ENCODE measurements at regions not wholly inside any gene's neighbourhood (a gene's known extent, or its start where the extent isn't known, plus 50 kb on each side); places are given as distances from the start of the nearest gene placed in this dataset.

DNA sequence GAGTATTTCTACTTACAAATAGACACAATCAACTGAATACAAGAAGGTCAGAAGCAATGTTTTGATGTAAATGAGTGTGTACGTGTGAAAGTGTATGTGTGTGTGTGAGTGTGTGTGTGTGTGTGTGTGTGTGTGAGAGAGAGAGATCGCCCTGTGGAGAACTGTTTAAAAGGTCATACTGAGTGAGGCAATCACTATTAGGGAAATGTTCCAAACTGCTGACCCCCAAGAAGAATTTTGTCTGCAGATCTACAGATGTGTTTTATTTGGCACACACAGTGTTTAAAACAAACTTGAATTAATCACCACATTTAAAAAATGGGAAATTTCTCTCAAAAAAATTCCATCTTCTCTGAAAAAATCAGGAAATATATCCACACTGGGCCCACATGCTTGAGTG is 1069.1 kb downstream of the SLC6A15 start:
- POLR2A ChIA-PET = no interaction called here
- no peaks in the 10 kb centered on the region for H3K36me3 Mint-ChIP-seq (ENCODE audit: low read depth)
- CTCF ChIA-PET = no interaction called here
- no peaks in the 10 kb centered on the region for H3K27me3 Mint-ChIP-seq
- H3K27ac Mint-ChIP-seq = no peak overlapping the region
- no peak for DNase-seq
- intact Hi-C loops (cut with DNase I, micrococcal nuclease) = no loop called here
- H3K9me3 Mint-ChIP-seq (ENCODE audit: low read depth) = peaks cover 2% of the 10 kb centered on the region
- no peak overlapping the region for H3K4me3 Mint-ChIP-seq
- no peak for ATAC-seq
- H3K4me1 Mint-ChIP-seq = no peaks in the 10 kb centered on the region

DNA sequence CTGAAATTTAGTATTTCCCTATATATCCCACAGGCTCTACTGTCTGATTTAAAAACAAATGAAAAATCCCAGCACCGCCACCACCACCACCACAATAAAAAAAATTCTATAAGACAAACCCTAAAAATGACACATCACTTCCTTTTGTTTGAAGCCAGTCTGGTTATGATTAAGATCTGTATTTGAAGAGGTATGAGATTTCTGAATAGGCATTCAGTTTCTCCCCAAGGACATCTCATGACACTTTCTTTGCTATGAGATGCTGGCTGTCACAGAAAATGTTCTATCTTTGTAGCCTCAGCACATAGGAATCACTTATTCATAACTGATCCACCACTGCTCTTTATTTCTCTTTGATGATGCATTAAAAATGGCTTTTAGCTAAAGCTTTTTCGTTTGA is 1071.0 kb downstream of the SLC6A15 start:
- Mint-ChIP-seq H3K27me3 (no peaks in the 10 kb centered on the region), H3K9me3 (ENCODE audit: low read depth) (peaks cover 2% of the 10 kb centered on the region), H3K27ac (no peak overlapping the region), H3K4me1 (no peaks in the 10 kb centered on the region), H3K4me3 (no peak overlapping the region), H3K36me3 (ENCODE audit: low read depth) (no peaks in the 10 kb centered on the region)
- POLR2A ChIA-PET = no interaction called here
- intact Hi-C loops (cut with DNase I, micrococcal nuclease) = no loop called here
- peak; percentile 51 for ATAC-seq
- DNase-seq = no peak
- CTCF ChIA-PET = no interaction called here

DNA sequence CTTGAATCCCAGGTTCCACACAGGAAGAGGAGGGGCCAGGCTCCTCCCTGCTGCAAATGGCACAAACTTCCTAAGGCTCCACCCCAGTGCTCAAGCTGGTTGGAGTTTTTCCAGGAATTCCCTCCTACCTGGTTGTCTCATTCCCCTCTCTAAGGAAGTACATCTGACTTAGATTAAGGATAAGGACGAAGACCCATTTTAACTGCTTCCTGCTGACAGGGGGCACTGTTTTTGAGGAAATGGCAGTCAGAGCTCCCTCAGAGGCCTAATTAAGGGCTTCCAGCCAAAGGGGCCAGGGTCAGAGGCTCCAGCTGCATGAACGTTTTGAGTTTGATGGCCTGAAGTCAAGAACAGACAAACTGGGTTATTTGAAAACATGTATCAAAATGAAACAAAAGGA is 1084.7 kb downstream of the SLC6A15 start:
- Mint-ChIP-seq H3K9me3 (ENCODE audit: low read depth) (no peaks in the 10 kb centered on the region), H3K27ac (no peak overlapping the region), H3K4me3 (no peak overlapping the region), H3K4me1 (no peaks in the 10 kb centered on the region), H3K27me3 (no peaks in the 10 kb centered on the region), H3K36me3 (ENCODE audit: low read depth) (no peaks in the 10 kb centered on the region)
- DNase-seq = no peak
- intact Hi-C loops (cut with DNase I, micrococcal nuclease) = loop anchor here (2.0 to 10.0 kb wide), 3 partner anchors 675 to 1013 kb away; no protein-coding TSS in a partner anchor
- CTCF ChIA-PET = interaction anchor here (2.8 kb wide), 1 partner anchor 18 kb away, joined by 6 read pairs; no protein-coding TSS in a partner anchor
- POLR2A ChIA-PET = no interaction called here
- no peak for ATAC-seq

DNA sequence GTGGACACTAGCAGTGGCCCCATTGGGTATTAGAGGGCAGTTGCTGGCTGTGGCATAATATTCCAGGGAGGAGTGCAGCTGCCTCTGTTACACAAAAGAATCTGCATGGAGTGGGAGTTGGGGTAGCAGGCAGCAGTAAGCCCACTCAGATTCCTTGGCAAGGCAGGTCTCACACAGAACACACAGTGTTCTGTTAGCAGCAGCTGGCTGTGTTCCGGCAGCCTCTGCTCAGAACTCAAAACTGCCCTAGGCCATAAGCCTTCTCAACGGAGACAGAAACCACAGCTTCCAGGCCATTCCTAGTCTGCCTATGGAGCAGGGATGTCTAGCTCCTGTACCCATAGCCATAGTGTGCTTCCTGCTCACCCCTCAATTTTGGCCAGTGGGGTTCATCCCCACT is 1085.4 kb downstream of the SLC6A15 start:
- POLR2A ChIA-PET = no interaction called here
- CTCF ChIA-PET = interaction anchor here (1.4 to 2.8 kb wide), 2 partner anchors 17 to 159 kb away, joined by 4 to 6 read pairs; no protein-coding TSS in a partner anchor

DNA sequence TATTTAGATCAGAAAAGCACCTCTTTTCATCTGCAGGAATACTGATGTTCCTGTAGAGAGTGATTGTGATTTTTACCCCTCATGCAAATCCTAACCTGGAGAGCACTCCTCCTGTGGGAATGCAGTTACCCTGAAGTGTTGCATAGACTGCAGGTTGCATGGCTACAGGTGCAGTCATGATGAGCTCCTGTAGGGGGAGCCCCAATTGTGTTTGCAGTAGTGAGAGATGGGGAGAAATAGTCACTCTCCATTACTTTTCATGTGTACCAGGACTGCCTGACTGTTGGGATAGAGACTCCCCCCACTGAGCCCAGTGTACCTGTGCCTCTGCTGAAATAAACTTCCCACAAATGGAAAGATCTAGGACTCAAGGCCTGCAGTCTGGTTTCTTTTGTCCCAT is 1086.5 kb downstream of the SLC6A15 start:
- Mint-ChIP-seq H3K27me3 (no peaks in the 10 kb centered on the region), H3K4me1 (no peaks in the 10 kb centered on the region), H3K4me3 (no peak overlapping the region), H3K27ac (no peak overlapping the region), H3K36me3 (ENCODE audit: low read depth) (no peaks in the 10 kb centered on the region), H3K9me3 (ENCODE audit: low read depth) (no peaks in the 10 kb centered on the region)
- intact Hi-C loops (cut with DNase I, micrococcal nuclease) = loop anchor here (2.0 to 10.0 kb wide), 3 partner anchors 677 to 1015 kb away; no protein-coding TSS in a partner anchor
- peak; percentile 64 for DNase-seq
- POLR2A ChIA-PET = no interaction called here
- peak; percentile 57 for ATAC-seq
- CTCF ChIA-PET = interaction anchor here (1.2 to 3.1 kb wide), 4 partner anchors 12 to 1140 kb away, joined by 3 to 17 read pairs (median 5); partner anchors contain the start of gene TMTC2

More for the DNA sequence above, 1085.4 kb downstream of the SLC6A15 start:
- intact Hi-C loops (cut with DNase I, micrococcal nuclease) = loop anchor here (2.0 to 10.0 kb wide), 3 partner anchors 676 to 1014 kb away; no protein-coding TSS in a partner anchor
- no peak overlapping the region for H3K4me3 Mint-ChIP-seq
- DNase-seq (no peak), ATAC-seq (no peak)
- no peaks in the 10 kb centered on the region for H3K9me3 Mint-ChIP-seq (ENCODE audit: low read depth)
- no peaks in the 10 kb centered on the region for H3K27me3 Mint-ChIP-seq
- no peaks in the 10 kb centered on the region for H3K4me1 Mint-ChIP-seq
- no peak overlapping the region for H3K27ac Mint-ChIP-seq
- H3K36me3 Mint-ChIP-seq (ENCODE audit: low read depth) = no peaks in the 10 kb centered on the region

DNA sequence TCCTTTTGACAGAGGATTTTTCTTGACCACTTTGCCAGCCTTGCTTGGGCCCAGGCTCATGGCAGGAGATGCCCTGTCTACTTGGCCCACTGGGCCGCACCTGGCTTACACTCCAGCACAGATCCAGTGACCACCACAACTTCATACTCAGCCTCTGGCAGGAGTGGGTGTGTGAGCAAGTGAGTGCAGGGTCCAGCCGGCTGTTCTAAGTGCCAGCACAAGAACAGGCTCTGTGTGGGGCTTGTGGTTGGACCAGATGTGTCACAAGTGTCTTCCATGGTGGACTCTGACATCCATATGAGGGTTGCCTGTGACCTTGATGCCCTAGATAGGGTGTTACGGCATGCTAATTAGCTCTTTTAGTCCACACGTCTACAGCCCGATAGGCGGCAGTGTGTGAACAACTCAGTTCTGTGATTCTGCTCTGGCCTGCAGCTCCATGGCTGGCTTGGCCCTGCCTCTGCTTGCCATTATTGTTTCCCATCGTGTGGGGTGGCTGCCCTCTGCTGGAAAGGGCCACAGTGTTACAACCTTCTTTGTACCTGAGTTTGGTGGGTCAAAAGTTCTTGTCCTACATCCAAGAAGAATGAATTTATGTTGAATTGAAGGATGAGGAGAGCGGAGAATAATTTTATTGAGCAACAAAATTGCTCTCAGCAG is 1089.1 kb downstream of the SLC6A15 start:
- H3K27ac Mint-ChIP-seq = no peak overlapping the region
- H3K4me3 Mint-ChIP-seq = no peak overlapping the region
- intact Hi-C loops (cut with DNase I, micrococcal nuclease) = loop anchor here (1.0 to 10.0 kb wide), 6 partner anchors 819 to 1297 kb away; partner anchors contain the start of gene TMTC2 (in 1 of the 2)
- ChIA-PET CTCF (interaction anchor here (0.6 to 3.1 kb wide), 4 partner anchors 13 to 1139 kb away, joined by 3 to 17 read pairs (median 4); partner anchors contain the start of gene TMTC2), POLR2A (no interaction called here)
- no peaks in the 10 kb centered on the region for H3K27me3 Mint-ChIP-seq
- H3K36me3 Mint-ChIP-seq (ENCODE audit: low read depth) = no peaks in the 10 kb centered on the region
- ATAC-seq = peak; percentile 84
- peak; percentile 66 for DNase-seq
- no peaks in the 10 kb centered on the region for H3K4me1 Mint-ChIP-seq
- peaks cover 2% of the 10 kb centered on the region for H3K9me3 Mint-ChIP-seq (ENCODE audit: low read depth)

DNA sequence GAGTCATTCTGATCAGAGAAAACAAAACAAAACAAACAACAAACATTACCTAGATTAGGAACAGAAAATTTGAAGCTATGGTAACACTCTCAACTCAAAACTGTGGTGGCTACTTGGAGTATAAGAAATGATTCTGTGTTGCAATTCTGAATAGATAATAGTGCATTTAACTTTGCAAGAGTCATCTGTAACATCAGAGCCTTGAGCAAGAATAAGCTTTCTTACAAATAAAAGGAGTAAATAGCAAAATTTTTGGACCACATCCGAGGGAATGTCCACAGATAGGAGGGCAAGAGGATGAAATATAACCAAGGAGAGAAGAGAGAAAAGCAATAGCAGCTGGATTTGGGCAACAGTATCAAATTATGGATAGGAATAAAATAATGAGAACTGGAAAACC is 1090.6 kb downstream of the SLC6A15 start:
- no peak for DNase-seq
- ChIA-PET POLR2A (no interaction called here), CTCF (interaction anchor here (1.1 to 1.5 kb wide), 2 partner anchors 70 to 1136 kb away, joined by 3 read pairs; partner anchors contain the start of gene TMTC2)
- H3K27me3 Mint-ChIP-seq = no peaks in the 10 kb centered on the region
- intact Hi-C loops (cut with DNase I, micrococcal nuclease) = loop anchor here (2.0 to 10.0 kb wide), 3 partner anchors 817 to 1295 kb away; no protein-coding TSS in a partner anchor
- no peak overlapping the region for H3K27ac Mint-ChIP-seq
- peaks cover 2% of the 10 kb centered on the region for H3K9me3 Mint-ChIP-seq (ENCODE audit: low read depth)
- H3K36me3 Mint-ChIP-seq (ENCODE audit: low read depth) = no peaks in the 10 kb centered on the region
- no peak for ATAC-seq
- no peaks in the 10 kb centered on the region for H3K4me1 Mint-ChIP-seq
- no peak overlapping the region for H3K4me3 Mint-ChIP-seq

DNA sequence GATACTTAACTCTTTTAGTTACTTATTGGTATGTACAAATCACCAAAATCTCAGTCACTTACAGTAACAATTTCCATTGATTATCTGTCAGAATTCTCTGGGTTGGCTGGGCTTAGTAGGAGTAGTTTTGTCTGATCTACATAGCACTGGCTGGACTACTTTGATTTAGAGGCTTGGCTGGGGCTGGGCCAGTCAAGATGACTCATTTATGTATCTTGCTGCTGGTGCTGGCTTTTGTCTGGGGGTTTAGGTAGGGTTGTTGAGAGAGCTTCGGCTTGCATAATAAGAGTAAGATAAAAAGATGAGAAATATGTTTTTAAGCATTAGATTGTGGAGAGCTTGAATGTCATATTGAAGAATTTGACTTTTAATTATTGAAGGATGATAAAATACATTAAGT is 1093.7 kb downstream of the SLC6A15 start:
- Mint-ChIP-seq H3K36me3 (ENCODE audit: low read depth) (no peaks in the 10 kb centered on the region), H3K4me3 (no peak overlapping the region), H3K9me3 (ENCODE audit: low read depth) (peaks cover 2% of the 10 kb centered on the region), H3K27me3 (no peaks in the 10 kb centered on the region), H3K27ac (no peak overlapping the region), H3K4me1 (no peaks in the 10 kb centered on the region)
- no peak for ATAC-seq
- POLR2A ChIA-PET = no interaction called here
- intact Hi-C loops (cut with DNase I, micrococcal nuclease) = no loop called here
- no peak for DNase-seq
- CTCF ChIA-PET = no interaction called here

DNA sequence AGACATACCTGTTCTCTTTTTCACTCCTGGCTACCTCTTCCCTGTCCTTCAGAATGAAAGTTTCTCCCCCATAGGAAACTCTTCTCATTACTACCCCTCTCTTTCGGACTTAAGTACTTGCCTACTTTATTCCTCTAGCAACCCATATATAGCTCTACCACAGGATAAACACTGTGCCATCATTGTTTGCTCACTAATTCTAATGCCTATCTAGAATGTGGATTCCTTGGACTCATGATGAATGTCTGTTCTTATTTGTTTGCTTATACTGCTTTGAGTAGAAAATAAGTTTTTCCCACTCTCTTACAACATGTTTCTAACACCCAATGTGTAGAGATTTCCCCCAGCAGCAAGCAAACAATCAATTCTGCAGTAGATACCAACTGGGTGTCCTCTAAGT is 1094.9 kb downstream of the SLC6A15 start:
- no peak for ATAC-seq
- ChIA-PET POLR2A (no interaction called here), CTCF (interaction anchor here (0.6 kb wide), 1 partner anchor 13 kb away, joined by 3 read pairs; no protein-coding TSS in a partner anchor)
- Mint-ChIP-seq H3K27me3 (no peaks in the 10 kb centered on the region), H3K4me3 (no peak overlapping the region), H3K4me1 (no peaks in the 10 kb centered on the region), H3K36me3 (ENCODE audit: low read depth) (no peaks in the 10 kb centered on the region), H3K27ac (no peak overlapping the region), H3K9me3 (ENCODE audit: low read depth) (peaks cover 2% of the 10 kb centered on the region)
- no peak for DNase-seq
- intact Hi-C loops (cut with DNase I, micrococcal nuclease) = no loop called here

DNA sequence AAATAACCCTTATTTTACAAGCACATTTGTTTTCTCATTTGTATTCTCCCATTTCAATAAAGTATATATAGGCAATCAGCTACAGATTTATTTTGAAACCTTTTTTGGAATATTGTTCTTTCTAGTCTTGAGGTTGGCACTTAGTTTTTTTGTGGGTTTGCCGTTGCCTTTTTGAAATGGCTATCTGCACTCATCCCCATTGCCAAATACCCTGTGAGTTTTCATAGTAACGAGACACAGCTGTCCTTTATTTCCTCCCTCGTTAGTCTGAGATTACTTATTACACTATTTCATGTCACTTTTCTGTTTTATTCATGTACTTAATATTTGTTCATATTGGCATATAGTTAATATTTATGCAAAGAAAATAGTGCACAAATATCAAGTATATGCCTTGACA is 1104.0 kb downstream of the SLC6A15 start:
- no peaks in the 10 kb centered on the region for H3K4me1 Mint-ChIP-seq
- H3K9me3 Mint-ChIP-seq (ENCODE audit: low read depth) = no peaks in the 10 kb centered on the region
- intact Hi-C loops (cut with DNase I, micrococcal nuclease) = no loop called here
- POLR2A ChIA-PET = no interaction called here
- H3K27me3 Mint-ChIP-seq = no peaks in the 10 kb centered on the region
- no peak overlapping the region for H3K27ac Mint-ChIP-seq
- DNase-seq (no peak), ATAC-seq (no peak)
- no peak overlapping the region for H3K4me3 Mint-ChIP-seq
- CTCF ChIA-PET = interaction anchor here (0.8 to 1.0 kb wide), 2 partner anchors 16 to 268 kb away, joined by 3 to 5 read pairs; no protein-coding TSS in a partner anchor
- H3K36me3 Mint-ChIP-seq (ENCODE audit: low read depth) = no peaks in the 10 kb centered on the region

DNA sequence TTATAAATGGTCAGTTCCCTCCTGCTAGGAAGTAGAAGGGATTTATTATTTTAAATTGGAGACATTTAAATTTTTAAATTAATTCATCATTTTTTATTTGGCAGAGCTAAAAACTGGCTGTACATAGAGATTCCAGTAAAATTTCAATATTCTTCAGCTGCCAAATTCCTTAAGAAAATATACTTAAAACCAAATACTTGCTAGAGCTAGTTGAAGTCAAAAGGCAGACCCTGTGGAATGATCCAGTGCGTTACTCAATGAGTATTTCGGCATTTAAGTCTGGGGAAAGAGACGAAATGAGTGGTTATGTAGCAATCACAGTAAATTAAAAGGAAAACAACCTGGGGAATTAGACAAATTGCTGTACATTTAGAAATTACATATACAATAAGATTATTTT is 1104.7 kb downstream of the SLC6A15 start:
- Mint-ChIP-seq H3K4me1 (no peaks in the 10 kb centered on the region), H3K9me3 (ENCODE audit: low read depth) (no peaks in the 10 kb centered on the region), H3K36me3 (ENCODE audit: low read depth) (no peaks in the 10 kb centered on the region), H3K27me3 (no peaks in the 10 kb centered on the region), H3K4me3 (no peak overlapping the region), H3K27ac (no peak overlapping the region)
- CTCF ChIA-PET = interaction anchor here (1.0 kb wide), 1 partner anchor 17 kb away, joined by 3 read pairs; no protein-coding TSS in a partner anchor
- intact Hi-C loops (cut with DNase I, micrococcal nuclease) = no loop called here
- POLR2A ChIA-PET = no interaction called here
- ATAC-seq = no peak
- DNase-seq = no peak

DNA sequence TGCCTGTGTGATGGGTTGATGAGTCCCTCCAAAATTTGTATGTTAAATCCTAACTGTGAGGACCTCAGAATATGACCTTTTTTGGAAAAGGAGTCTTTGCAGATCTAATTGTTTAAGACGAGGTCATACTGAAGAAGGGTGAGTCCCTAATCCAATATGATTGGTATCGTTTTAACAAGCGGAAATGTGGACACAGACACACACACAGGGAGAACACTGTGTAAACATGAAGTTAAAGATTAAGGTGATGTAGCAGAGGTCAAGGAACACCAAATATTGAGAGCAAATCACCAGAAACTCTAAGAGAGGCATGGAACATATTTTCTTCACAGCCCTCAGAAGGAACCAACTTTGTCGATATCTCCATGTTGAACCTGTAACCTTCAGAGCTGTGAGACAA is 1106.7 kb downstream of the SLC6A15 start:
- no peaks in the 10 kb centered on the region for H3K36me3 Mint-ChIP-seq (ENCODE audit: low read depth)

More for the DNA sequence above, 1106.7 kb downstream of the SLC6A15 start:
- intact Hi-C loops (cut with DNase I, micrococcal nuclease) = no loop called here
- Mint-ChIP-seq H3K4me1 (no peaks in the 10 kb centered on the region), H3K9me3 (ENCODE audit: low read depth) (no peaks in the 10 kb centered on the region), H3K27me3 (no peaks in the 10 kb centered on the region), H3K4me3 (no peak overlapping the region), H3K27ac (no peak overlapping the region)
- DNase-seq (no peak), ATAC-seq (no peak)
- CTCF ChIA-PET = interaction anchor here (0.6 kb wide), 1 partner anchor 1120 kb away, joined by 3 read pairs; no protein-coding TSS in a partner anchor
- POLR2A ChIA-PET = no interaction called here

Data from activated CD4-positive, alpha-beta T cell treated with anti-CD3 and anti-CD28 coated beads for 36 hours (primary cell).